Mesenchymal stem cell (in vitro differentiated cells and primary cell): ENCODE measurements at regions not wholly inside any gene's neighbourhood (a gene's known extent, or its start where the extent isn't known, plus 50 kb on each side); places are given as distances from the start of the nearest gene placed in this dataset.

Source experiments
- DNase-seq: peaks from one replicate; pipeline ENCODE4 v3.0.0-alpha.2; 2013
- H2AFZ ChIP-seq: one replicate; pipeline ENCODE4 v1.6.1; 2013; ENCODE audit warnings: low read depth, mild to moderate bottlenecking, control low read depth, inconsistent platforms, low read length, moderate library complexity
- H2AK5ac ChIP-seq: 2 replicates; pipeline ENCODE4 v1.6.1; 2013; ENCODE audit warnings: low read length, moderate library complexity, mild to moderate bottlenecking, inconsistent platforms; ENCODE audit not compliant: severe bottlenecking
- H2BK120ac ChIP-seq: one replicate; pipeline ENCODE4 v1.6.1; 2013; ENCODE audit warnings: low read depth, mild to moderate bottlenecking, inconsistent platforms, low read length, moderate library complexity
- H2BK12ac ChIP-seq, 2 experiments: one replicate each; pipeline ENCODE4 v1.6.1; 2013; ENCODE audit warnings: inconsistent platforms in 2 of 2, low read length in 2 of 2, mild to moderate bottlenecking in 2 of 2, moderate library complexity in 2 of 2, control low read depth in 1 of 2
- H2BK15ac ChIP-seq: one replicate; pipeline ENCODE4 v1.6.1; 2013; ENCODE audit warnings: mild to moderate bottlenecking, low read depth, inconsistent platforms; ENCODE audit not compliant: poor library complexity, severe bottlenecking
- H2BK5ac ChIP-seq: 2 replicates; pipeline ENCODE4 v1.6.1; 2013; ENCODE audit warnings: low read depth, mild to moderate bottlenecking, low read length, control low read depth, inconsistent platforms; ENCODE audit not compliant: poor library complexity, severe bottlenecking
- H3K14ac ChIP-seq, 2 experiments: one replicate each; pipeline ENCODE4 v1.6.1; 2013; ENCODE audit warnings: inconsistent platforms in 2 of 2, low read length in 2 of 2, control low read depth in 1 of 2, mild to moderate bottlenecking in 1 of 2, moderate library complexity in 1 of 2
- H3K18ac ChIP-seq, 2 experiments: one replicate each; pipeline ENCODE4 v1.6.1; 2013; ENCODE audit warnings: inconsistent platforms in 2 of 2, low read length in 2 of 2, control low read depth in 1 of 2, low read depth in 1 of 2, mild to moderate bottlenecking in 1 of 2
- H3K23ac ChIP-seq, 2 experiments: one replicate each; pipeline ENCODE4 v1.6.1; 2013; ENCODE audit warnings: inconsistent platforms in 2 of 2, low read length in 2 of 2, mild to moderate bottlenecking in 2 of 2, moderate library complexity in 2 of 2, control low read depth in 1 of 2
- H3K27ac ChIP-seq: 2 replicates; pipeline ENCODE4 v1.5.1; 2013; ENCODE audit warnings: mild to moderate bottlenecking, moderate library complexity, low read length, control low read depth, inconsistent platforms; ENCODE audit not compliant: poor library complexity, severe bottlenecking
- H3K27me3 ChIP-seq, 2 experiments: 2 replicates each; pipeline versions ENCODE4 v1.6.1 to v1.7.0; 2013; ENCODE audit warnings: low read length in 2 of 2, mild to moderate bottlenecking in 2 of 2, moderate library complexity in 2 of 2, control low read depth in 1 of 2, inconsistent platforms in 1 of 2; ENCODE audit not compliant: control insufficient read depth in 1 of 2, insufficient read depth in 1 of 2
- H3K36me3 ChIP-seq, 2 experiments: 2 replicates each; pipeline versions ENCODE4 v1.6.1 to v1.7.0; 2013; ENCODE audit warnings: low read length in 2 of 2, control low read depth in 1 of 2, inconsistent platforms in 1 of 2, low read depth in 1 of 2, mild to moderate bottlenecking in 1 of 2; ENCODE audit not compliant: insufficient read depth in 2 of 2, control insufficient read depth in 1 of 2
- H3K4ac ChIP-seq, 2 experiments: one replicate each; pipeline ENCODE4 v1.6.1; 2013; ENCODE audit warnings: inconsistent platforms in 2 of 2, low read length in 2 of 2, mild to moderate bottlenecking in 2 of 2, moderate library complexity in 2 of 2, control low read depth in 1 of 2, low read depth in 1 of 2
- H3K4me1 ChIP-seq: 2 replicates; pipeline ENCODE4 v1.6.1; 2013; ENCODE audit warnings: low read depth, low read length, control low read depth; ENCODE audit not compliant: control insufficient read depth, insufficient read depth
- H3K4me2 ChIP-seq: 2 replicates; pipeline ENCODE4 v1.6.1; 2013; ENCODE audit warnings: low read length, mild to moderate bottlenecking, inconsistent platforms; ENCODE audit not compliant: poor library complexity, severe bottlenecking
- H3K4me3 ChIP-seq, 2 experiments: 2 replicates each; pipeline versions ENCODE4 v1.5.1 to v1.7.0; 2013; ENCODE audit warnings: low read length in 2 of 2, mild to moderate bottlenecking in 2 of 2, control low read depth in 1 of 2, low read depth in 1 of 2; ENCODE audit not compliant: insufficient read depth in 1 of 2
- H3K79me1 ChIP-seq: replicated peaks from 2 replicates; pipeline ENCODE4 v1.6.1; 2013; ENCODE audit warnings: mild to moderate bottlenecking, control low read depth, low read length, inconsistent platforms; ENCODE audit not compliant: poor library complexity, severe bottlenecking
- H3K9ac ChIP-seq: 2 replicates; pipeline ENCODE4 v1.7.0; 2013; ENCODE audit warnings: mild to moderate bottlenecking, low read length, moderate library complexity
- H3K9me3 ChIP-seq: 2 replicates; pipeline ENCODE4 v1.7.0; 2013; ENCODE audit warnings: mild to moderate bottlenecking, low read length; ENCODE audit not compliant: control insufficient read depth
- H4K8ac ChIP-seq: one replicate; pipeline ENCODE4 v1.6.1; 2013; ENCODE audit warnings: inconsistent platforms, mild to moderate bottlenecking, low read length, moderate library complexity
- H4K91ac ChIP-seq: one replicate; pipeline ENCODE4 v1.6.1; 2013; ENCODE audit warnings: mild to moderate bottlenecking, low read length, inconsistent platforms
- WGBS: methylation state at CpG from one replicate; pipeline ENCODE4 v1.1.7; 2013; ENCODE audit warnings: mixed read lengths; 5-methylcytosine and 5-hydroxymethylcytosine counted together

DNA sequence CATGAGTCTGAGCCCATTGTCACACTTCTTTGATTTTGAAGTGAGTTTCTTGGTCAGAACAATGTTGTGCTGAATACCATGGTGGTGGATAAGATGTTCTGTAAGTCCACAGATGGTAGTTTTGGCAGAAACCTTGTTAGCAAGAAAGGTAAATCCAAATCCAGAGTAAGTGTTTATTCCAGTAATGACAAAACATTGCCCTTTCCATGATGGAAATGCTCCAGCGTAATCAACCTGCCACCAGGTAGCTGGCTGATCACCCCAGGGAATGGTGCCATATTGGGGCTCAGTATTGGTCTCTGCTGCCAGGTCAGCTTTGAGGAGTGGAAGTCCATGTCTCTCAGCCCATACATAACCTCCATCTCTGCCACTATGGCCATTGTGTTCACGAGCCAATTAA lies 54.7 kb upstream of the DAPK1 start:
- no peak overlapping the region for H4K8ac ChIP-seq
- WGBS = 93% methylated on average over 1 of the region's 2 CpGs

DNA sequence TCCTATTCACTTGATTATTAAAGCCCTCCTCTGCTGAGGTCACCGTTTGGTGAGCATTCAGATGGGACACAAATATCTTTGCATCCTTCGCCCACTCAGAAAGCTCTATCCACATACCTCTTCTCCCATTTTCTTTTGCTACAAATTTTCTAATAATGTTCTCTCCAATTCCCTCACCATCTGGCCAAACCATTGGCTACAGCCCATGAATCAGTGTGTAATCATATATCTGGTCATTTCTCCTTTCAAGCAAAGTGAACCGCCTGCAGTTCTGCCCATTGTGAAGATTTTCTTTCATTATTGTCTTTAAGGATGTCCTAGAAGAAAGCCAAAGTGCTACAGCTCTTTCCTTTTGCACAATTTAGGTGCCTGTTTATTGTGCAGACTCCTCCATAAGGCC lies 54.2 kb upstream of the DAPK1 start:
- H3K4ac ChIP-seq = no peak overlapping the region
- no peaks in the 10 kb centered on the region for H3K4me1 ChIP-seq
- no peak overlapping the region for H2AFZ ChIP-seq
- no peak overlapping the region for H3K14ac ChIP-seq
- no peak overlapping the region for H4K8ac ChIP-seq
- H3K23ac ChIP-seq = no peak overlapping the region
- no peak overlapping the region for H3K9ac ChIP-seq
- H3K27ac ChIP-seq = no peak overlapping the region
- H2BK120ac ChIP-seq = no peak overlapping the region
- 87% methylated on average over 3 of the region's 3 CpGs for WGBS
- H3K27me3 ChIP-seq = no peaks in the 10 kb centered on the region
- H2BK12ac ChIP-seq = no peak overlapping the region
- no peak overlapping the region for H3K4me3 ChIP-seq
- H3K36me3 ChIP-seq = no peaks in the 10 kb centered on the region
- H4K91ac ChIP-seq = no peak overlapping the region
- H3K18ac ChIP-seq = no peak overlapping the region
- no peak overlapping the region for H3K4me2 ChIP-seq
- H3K79me1 ChIP-seq = no peaks in the 10 kb centered on the region
- H2BK5ac ChIP-seq = no peak overlapping the region
- no peak overlapping the region for H2AK5ac ChIP-seq
- no peaks in the 10 kb centered on the region for H3K9me3 ChIP-seq
- DNase-seq = no peak
- H2BK15ac ChIP-seq = no peak overlapping the region

More for the DNA sequence above, 54.7 kb upstream of the DAPK1 start:
- Histone ChIP-seq H3K9ac (no peak overlapping the region), H2BK15ac (no peak overlapping the region), H3K14ac (no peak overlapping the region), H3K9me3 (no peaks in the 10 kb centered on the region), H4K91ac (no peak overlapping the region), H2AK5ac (no peak overlapping the region), H3K27ac (no peak overlapping the region), H2AFZ (no peak overlapping the region), H3K4me3 (no peak overlapping the region), H2BK5ac (no peak overlapping the region), H3K79me1 (no peaks in the 10 kb centered on the region), H3K4ac (no peak overlapping the region), H3K4me1 (no peaks in the 10 kb centered on the region), H3K23ac (no peak overlapping the region), H3K36me3 (no peaks in the 10 kb centered on the region), H3K4me2 (no peak overlapping the region), H2BK120ac (no peak overlapping the region), H2BK12ac (no peak overlapping the region), H3K18ac (no peak overlapping the region), H3K27me3 (no peaks in the 10 kb centered on the region)
- DNase-seq = no peak

DNA sequence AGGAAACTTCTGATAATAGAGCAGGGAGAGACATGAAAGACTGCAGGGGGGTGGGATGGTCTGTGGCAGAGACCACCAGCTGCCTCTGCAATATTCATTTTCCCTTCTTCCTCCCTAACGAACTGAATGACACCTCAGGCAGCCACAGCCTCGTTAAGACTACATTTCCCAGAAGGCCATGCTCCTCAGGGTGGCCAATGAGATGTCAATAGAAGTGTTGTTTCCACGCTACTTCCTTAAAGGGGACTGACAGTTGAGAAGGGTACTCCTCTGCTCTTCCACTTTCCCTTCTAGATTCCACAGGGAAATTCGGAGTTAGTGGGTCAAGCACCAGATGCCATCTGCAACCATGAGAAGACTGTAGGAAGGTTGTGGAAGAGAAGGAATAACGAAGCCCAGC lies 52.0 kb upstream of the DAPK1 start:
- H3K23ac ChIP-seq = no peak overlapping the region
- 13% methylated on average over 3 of the region's 5 CpGs for WGBS

DNA sequence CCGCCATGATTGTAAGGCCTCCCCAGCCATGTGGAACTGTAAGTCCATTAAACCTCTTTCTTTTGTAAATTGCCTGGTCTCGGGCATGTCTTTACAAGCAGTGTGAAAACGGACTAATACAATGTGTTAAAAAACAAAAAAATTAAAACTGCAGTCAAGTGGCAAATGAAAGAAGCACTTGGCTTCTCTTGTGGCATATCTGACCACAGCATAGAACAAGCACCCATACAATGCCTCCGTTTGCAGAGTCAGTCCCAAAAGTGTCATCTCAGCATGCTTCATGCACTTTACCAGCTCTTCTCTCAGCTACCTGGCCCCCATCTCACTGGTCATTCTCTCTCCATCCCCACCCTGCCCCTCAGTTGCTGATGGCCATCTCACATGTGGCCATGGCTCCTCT lies 51.1 kb upstream of the DAPK1 start:
- Histone ChIP-seq H3K4me1 (no peaks in the 10 kb centered on the region), H2AK5ac (no peak overlapping the region), H2BK12ac (no peak overlapping the region), H3K4ac (no peak overlapping the region), H2BK120ac (no peak overlapping the region), H3K23ac (no peak overlapping the region), H2BK5ac (no peak overlapping the region), H3K14ac (no peak overlapping the region), H4K8ac (no peak overlapping the region), H3K36me3 (no peaks in the 10 kb centered on the region), H3K9me3 (no peaks in the 10 kb centered on the region), H4K91ac (no peak overlapping the region), H2AFZ (peak overlapping the region; percentile 44), H3K4me3 (no peak overlapping the region), H3K4me2 (no peak overlapping the region), H3K9ac (no peak overlapping the region), H3K18ac (no peak overlapping the region), H3K27me3 (no peaks in the 10 kb centered on the region), H3K79me1 (no peaks in the 10 kb centered on the region), H2BK15ac (no peak overlapping the region), H3K27ac (no peak overlapping the region)
- no peak for DNase-seq
- WGBS = 93% methylated on average over 4 of the region's 4 CpGs

More for the DNA sequence above, 52.0 kb upstream of the DAPK1 start:
- Histone ChIP-seq H3K9me3 (no peaks in the 10 kb centered on the region), H2BK12ac (no peak overlapping the region), H2BK15ac (no peak overlapping the region), H3K4me2 (peak overlapping the region; percentile 3), H4K8ac (no peak overlapping the region), H4K91ac (no peak overlapping the region), H2AFZ (no peak overlapping the region), H2BK120ac (no peak overlapping the region), H3K27ac (no peak overlapping the region), H2AK5ac (no peak overlapping the region), H3K27me3 (no peaks in the 10 kb centered on the region), H3K14ac (no peak overlapping the region), H3K4me3 (no peak overlapping the region), H3K9ac (no peak overlapping the region), H3K36me3 (no peaks in the 10 kb centered on the region), H3K18ac (no peak overlapping the region), H3K4me1 (no peaks in the 10 kb centered on the region), H3K4ac (no peak overlapping the region), H3K79me1 (no peaks in the 10 kb centered on the region), H2BK5ac (no peak overlapping the region)
- peak; percentile 40 for DNase-seq
